T-cell (primary cell): ENCODE measurements at regions not wholly inside any gene's neighbourhood (a gene's known extent, or its start where the extent isn't known, plus 50 kb on each side); places are given as distances from the start of the nearest gene placed in this dataset.

Experiments used
- ATAC-seq, 4 experiments: fragments of 200-7000 bp in 3 of 4; fragments of 150-1000 bp in 1 of 4; cut with Tn5 transposase; replicated peaks in 1 of 4; 1 replicate in 3 of 4; 2 replicates in 1 of 4; pipeline ENCODE4 v1.10.0; 2021; ENCODE audit warnings: moderate library complexity in 3 of 4, mild to moderate bottlenecking in 2 of 4, moderate number of reproducible peaks in 1 of 4
- CTCF ChIA-PET, 2 donors: fragments of 300-600 bp; sonication (Branson Sonifier 250); formaldehyde crosslinking; loops; one replicate each; lab custom pipeline; 2022; ENCODE audit warnings: antibody characterized with exemption in 2 of 2; lab: Charles Lee
- POLR2A ChIA-PET, 2 donors: fragments of 300-600 bp; sonication (Branson Sonifier 250); formaldehyde crosslinking; loops; one replicate each; lab custom pipeline; 2022; ENCODE audit warnings: antibody characterized with exemption in 2 of 2; lab: Charles Lee
- DNase-seq, 35 experiments: peaks; one replicate each; pipeline versions ENCODE4 v3.0.0 to v3.0.0-alpha.2; 2013 to 2023
- H3K27ac ChIP-seq: one replicate; pipeline ENCODE4 v1.5.1; 2013; ENCODE audit warnings: low read length
- H3K27me3 ChIP-seq, 2 experiments: replicated peaks in 1 of 2; 1 replicate in 1 of 2; 2 replicates in 1 of 2; pipeline versions ENCODE4 v1.6.1 to v1.7.0; 2013; ENCODE audit warnings: low read length in 1 of 2, mixed read lengths in 1 of 2; ENCODE audit not compliant: control insufficient read depth in 2 of 2, insufficient read depth in 2 of 2; ENCODE audit errors: extremely low read depth in 1 of 2
- H3K36me3 ChIP-seq, 2 donors: 1 replicate in 1 of 2; 2 replicates in 1 of 2; pipeline versions ENCODE4 v1.6.1 to v1.7.0; 2013; ENCODE audit warnings: low read length in 1 of 2; ENCODE audit not compliant: control insufficient read depth in 2 of 2, insufficient read depth in 1 of 2; ENCODE audit errors: extremely low read depth in 1 of 2
- H3K4me1 ChIP-seq, 2 experiments: 1 replicate in 1 of 2; 2 replicates in 1 of 2; pipeline versions ENCODE4 v1.6.1 to v1.7.0; 2013; ENCODE audit warnings: low read length in 2 of 2, mixed read lengths in 1 of 2; ENCODE audit not compliant: insufficient read depth in 2 of 2, control insufficient read depth in 1 of 2; ENCODE audit errors: extremely low read depth in 1 of 2
- H3K4me3 ChIP-seq, 2 donors: 1 replicate in 1 of 2; 2 replicates in 1 of 2; pipeline versions ENCODE4 v1.5.1 to v1.7.0; 2013; ENCODE audit warnings: mild to moderate bottlenecking in 2 of 2, low read length in 1 of 2, moderate library complexity in 1 of 2; ENCODE audit not compliant: control insufficient read depth in 1 of 2; ENCODE audit errors: extremely low read depth in 1 of 2
- H3K9me3 ChIP-seq: 2 replicates; pipeline ENCODE4 v1.7.0; 2013
- H3K27ac Mint-ChIP-seq, 2 donors: one replicate each; pipeline ENCODE4 v1.8.0; 2020 to 2021; ENCODE audit warnings: mild to moderate bottlenecking in 2 of 2, mixed read lengths in 2 of 2
- H3K27me3 Mint-ChIP-seq, 2 donors: one replicate each; pipeline ENCODE4 v1.8.0; 2021 to 2022; ENCODE audit warnings: mixed read lengths in 2 of 2
- H3K36me3 Mint-ChIP-seq: one replicate; pipeline ENCODE4 v1.8.0; 2021; ENCODE audit warnings: mixed read lengths
- H3K4me1 Mint-ChIP-seq, 3 donors: one replicate each; pipeline ENCODE4 v1.8.0; 2020 to 2022; ENCODE audit warnings: mixed read lengths in 3 of 3, mild to moderate bottlenecking in 1 of 3
- H3K4me3 Mint-ChIP-seq, 3 donors: one replicate each; pipeline ENCODE4 v1.8.0; 2020 to 2022; ENCODE audit warnings: mild to moderate bottlenecking in 3 of 3, mixed read lengths in 3 of 3, moderate library complexity in 3 of 3
- H3K9me3 Mint-ChIP-seq, 3 donors: one replicate each; pipeline ENCODE4 v1.8.0; 2020 to 2022; ENCODE audit warnings: mixed read lengths in 3 of 3
- WGBS: methylation state at CpG from one replicate; pipeline ENCODE4 v1.1.5; 2013; ENCODE audit warnings: missing lambda C conversion rate; ENCODE audit not compliant: insufficient coverage; 5-methylcytosine and 5-hydroxymethylcytosine counted together

GRCh38 chr1:219772265-219773036, 155.9 kb downstream of the SLC30A10 start:
- no peaks in the 10 kb centered on the region for H3K9me3 ChIP-seq
- Mint-ChIP-seq H3K4me3 (no peak overlapping the region), H3K36me3 (no peaks in the 10 kb centered on the region), H3K27me3 (no peaks in the 10 kb centered on the region), H3K27ac (no peak overlapping the region), H3K4me1 (no peaks in the 10 kb centered on the region), H3K9me3 (peaks cover 12 to 22% (median 13%) of the 10 kb centered on the region in 3 donors)
- 67% methylated on average over 1 of the region's 4 CpGs for WGBS
- ATAC-seq (no peak), DNase-seq (no peak)
- CTCF ChIA-PET, result no interaction called here
- no peaks in the 10 kb centered on the region for H3K36me3 ChIP-seq
- no peak overlapping the region for H3K27ac ChIP-seq
- POLR2A ChIA-PET, result no interaction called here
- no peaks in the 10 kb centered on the region for H3K27me3 ChIP-seq
- no peak overlapping the region for H3K4me3 ChIP-seq
- H3K4me1 ChIP-seq, result no peaks in the 10 kb centered on the region

- WGBS, result 54% methylated on average over 3 of the region's 3 CpGs
- Histone ChIP-seq H3K27me3 (no peaks in the 10 kb centered on the region), H3K4me1 (no peaks in the 10 kb centered on the region), H3K9me3 (no peaks in the 10 kb centered on the region), H3K27ac (no peak overlapping the region), H3K36me3 (no peaks in the 10 kb centered on the region), H3K4me3 (no peak overlapping the region)
- no peak for DNase-seq
- CTCF ChIA-PET, result no interaction called here
- Mint-ChIP-seq H3K27ac (no peak overlapping the region), H3K36me3 (no peaks in the 10 kb centered on the region), H3K4me3 (no peak overlapping the region), H3K4me1 (no peaks in the 10 kb centered on the region), H3K9me3 (peaks cover 12 to 23% (median 13%) of the 10 kb centered on the region in 3 donors), H3K27me3 (no peaks in the 10 kb centered on the region)
- POLR2A ChIA-PET, result no interaction called here
- ATAC-seq, result no peak
Observed at GRCh38 chr1:219771080-219771479, 157.3 kb downstream of the SLC30A10 start.

DNA sequence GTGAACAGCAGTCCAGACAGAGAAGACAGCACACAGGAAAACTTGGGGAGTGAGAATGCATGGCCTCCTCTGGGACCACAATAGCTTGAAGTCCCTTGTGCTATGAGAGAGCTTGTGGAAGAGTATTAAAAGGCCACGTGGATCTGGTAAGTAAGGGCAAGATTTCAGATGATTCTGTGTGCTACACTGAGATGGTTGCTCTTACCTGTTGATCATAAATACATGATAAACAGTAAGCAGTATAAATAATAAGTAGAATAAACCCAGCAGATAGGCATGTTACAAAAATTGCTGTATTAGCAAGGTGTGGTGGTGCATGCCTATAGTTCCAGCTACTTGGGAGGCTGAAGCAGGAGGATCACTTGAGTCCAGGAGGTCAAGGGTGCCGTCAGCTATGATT, 150.4 kb upstream of the ZC3H11B start:
- Histone ChIP-seq H3K36me3 (no peaks in the 10 kb centered on the region), H3K4me1 (no peaks in the 10 kb centered on the region), H3K9me3 (no peaks in the 10 kb centered on the region), H3K4me3 (no peak overlapping the region), H3K27me3 (no peaks in the 10 kb centered on the region), H3K27ac (no peak overlapping the region)
- CTCF ChIA-PET, result no interaction called here
- WGBS, result no CpG with 5 or more reads among the region's 2 CpGs
- peaks cover 0 to 7% (median 6%) of the 10 kb centered on the region in 3 donors for H3K9me3 Mint-ChIP-seq
- H3K4me1 Mint-ChIP-seq, result no peaks in the 10 kb centered on the region
- peaks cover 0 to 6% of the 10 kb centered on the region in 2 donors for H3K27me3 Mint-ChIP-seq
- ATAC-seq (no peak), DNase-seq (no peak)
- no peak overlapping the region for H3K4me3 Mint-ChIP-seq
- POLR2A ChIA-PET, result no interaction called here
- no peak overlapping the region for H3K27ac Mint-ChIP-seq
- no peaks in the 10 kb centered on the region for H3K36me3 Mint-ChIP-seq

GRCh38 chr1:219761208-219761860, 148.4 kb upstream of the ZC3H11B start:
- no peak for ATAC-seq
- H3K27ac Mint-ChIP-seq, result no peak overlapping the region
- DNase-seq, result no peak
- no peaks in the 10 kb centered on the region for H3K4me1 Mint-ChIP-seq
- ChIA-PET POLR2A (no interaction called here), CTCF (no interaction called here)
- no peaks in the 10 kb centered on the region for H3K36me3 ChIP-seq
- H3K27me3 Mint-ChIP-seq, result peaks cover 0 to 9% of the 10 kb centered on the region in 2 donors
- H3K36me3 Mint-ChIP-seq, result no peaks in the 10 kb centered on the region
- H3K4me1 ChIP-seq, result no peaks in the 10 kb centered on the region
- H3K4me3 Mint-ChIP-seq, result no peak overlapping the region
- H3K4me3 ChIP-seq, result no peak overlapping the region
- H3K27ac ChIP-seq, result no peak overlapping the region
- no peaks in the 10 kb centered on the region for H3K9me3 ChIP-seq
- peaks cover 0 to 7% (median 6%) of the 10 kb centered on the region in 3 donors for H3K9me3 Mint-ChIP-seq
- 63% methylated on average over 1 of the region's 3 CpGs for WGBS
- H3K27me3 ChIP-seq, result peaks cover 0 to 3% of the 10 kb centered on the region in 2 experiments

- DNase-seq (no peak), ATAC-seq (no peak)
- Histone ChIP-seq H3K4me3 (no peak overlapping the region), H3K36me3 (no peaks in the 10 kb centered on the region), H3K27me3 (peaks cover 0 to 3% of the 10 kb centered on the region in 2 experiments), H3K4me1 (no peaks in the 10 kb centered on the region), H3K27ac (no peak overlapping the region), H3K9me3 (no peaks in the 10 kb centered on the region)
- Mint-ChIP-seq H3K9me3 (peaks cover 0 to 4% (median 3%) of the 10 kb centered on the region in 3 donors), H3K27ac (no peak overlapping the region), H3K4me3 (no peak overlapping the region), H3K4me1 (no peaks in the 10 kb centered on the region), H3K27me3 (peaks cover 0 to 9% of the 10 kb centered on the region in 2 donors), H3K36me3 (no peaks in the 10 kb centered on the region)
- ChIA-PET POLR2A (interaction anchor here in 1 of 2 donors (0.8 kb wide), 1 partner anchor 1124 kb away, joined by 19 read pairs; no protein-coding TSS in a partner anchor), CTCF (no interaction called here)
- WGBS, result no CpG with 5 or more reads among the region's 1 CpG
Observed at GRCh38 chr1:219759095-219759494, 146.2 kb upstream of the ZC3H11B start.

DNA sequence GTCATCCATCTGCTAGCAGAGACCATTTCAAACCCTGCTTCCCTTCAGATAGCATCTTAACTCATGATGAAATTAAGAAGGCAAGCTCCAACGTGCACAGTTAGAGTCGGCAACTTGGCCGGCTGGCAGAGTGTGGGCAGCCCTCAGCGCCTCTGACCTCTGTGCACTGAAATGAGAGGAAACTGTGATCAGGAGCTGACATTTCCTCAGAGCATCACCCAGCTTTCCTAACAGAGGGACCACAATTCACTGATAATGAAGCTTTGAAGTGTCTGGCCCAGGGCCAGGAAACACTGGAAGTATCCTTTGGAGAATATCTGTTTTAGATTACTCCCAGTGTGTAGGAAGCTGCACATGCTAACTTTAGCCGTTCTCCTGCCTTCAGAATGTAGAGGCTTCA, 145.0 kb upstream of the ZC3H11B start:
- Histone ChIP-seq H3K27ac (no peak overlapping the region), H3K27me3 (peaks cover 0 to 3% of the 10 kb centered on the region in 2 experiments), H3K4me3 (no peak overlapping the region), H3K9me3 (no peaks in the 10 kb centered on the region), H3K4me1 (no peaks in the 10 kb centered on the region), H3K36me3 (no peaks in the 10 kb centered on the region)
- Mint-ChIP-seq H3K27ac (no peak overlapping the region), H3K36me3 (no peaks in the 10 kb centered on the region), H3K9me3 (peaks cover 0 to 3% (median 0%) of the 10 kb centered on the region in 3 donors), H3K27me3 (peaks cover 0 to 9% of the 10 kb centered on the region in 2 donors), H3K4me3 (no peak overlapping the region), H3K4me1 (no peaks in the 10 kb centered on the region)
- 36% methylated on average over 5 of the region's 5 CpGs for WGBS
- DNase-seq (no peak), ATAC-seq (no peak)
- ChIA-PET POLR2A (no interaction called here), CTCF (no interaction called here)
